Upper lobe of left lung (tissue), 4 donors: ENCODE measurements at regions not wholly inside any gene's neighbourhood (a gene's known extent, or its start where the extent isn't known, plus 50 kb on each side); places are given as distances from the start of the nearest gene placed in this dataset.

Source experiments
- CTCF ChIP-seq, 6 experiments: fragments of 450-650 bp in 4 of 6; fragments of 200-600 bp in 2 of 6; sonication (generic) in 2 of 6; IDR thresholded peaks; one replicate each; pipeline ENCODE4 v1.5.1; 2016 to 2019; ENCODE audit warnings: antibody characterized with exemption in 6 of 6
- POLR2A ChIP-seq, 4 donors: fragments of 450-650 bp; IDR thresholded peaks; one replicate each; pipeline ENCODE4 v1.5.1; 2016 to 2017; ENCODE audit warnings: antibody characterized with exemption in 4 of 4, mild to moderate bottlenecking in 2 of 4
- POLR2AphosphoS5 ChIP-seq, 2 donors: sonication (generic); formaldehyde crosslinking; IDR thresholded peaks; one replicate each; pipeline ENCODE4 v1.5.1; 2017; ENCODE audit warnings: antibody characterized with exemption in 2 of 2

- TF ChIP-seq POLR2AphosphoS5 (IDR thresholded peaks at IDR 0.05) = no peak
- TF ChIP-seq CTCF (IDR thresholded peaks at IDR 0.05) = no peak
- no peak for TF ChIP-seq POLR2A (IDR thresholded peaks at IDR 0.05)
Measured at GRCh38 chr2:67528320-67528719, 131.2 kb downstream of the ETAA1 start.
